Activated naive CD4-positive, alpha-beta T cell treated with anti-CD3 and anti-CD28 coated beads, Interleukin-2, amount 50 U/mL, for 72 hours (primary cell): ENCODE measurements at regions not wholly inside any gene's neighbourhood (a gene's known extent, or its start where the extent isn't known, plus 50 kb on each side); places are given as distances from the start of the nearest gene placed in this dataset.
"Not testable (repeated sequence)": the region's sequence is repeated elsewhere in the genome, so short reads cannot be mapped to it uniquely, and the experiment has no call there.

Source experiments
- ATAC-seq, 2 donors: fragments of 150-1000 bp; cut with Tn5 transposase; 2 replicates each; pipeline ENCODE4 v1.10.0; 2021; ENCODE audit warnings: mild to moderate bottlenecking in 2 of 2, moderate library complexity in 2 of 2
- DNase-seq, 2 donors: peaks; one replicate each; pipeline ENCODE4 v3.0.0; 2021 to 2022; ENCODE audit warnings: low spot score in 2 of 2
- H3K27ac Mint-ChIP-seq, 2 donors: one replicate each; pipeline ENCODE4 v1.8.0; 2022; ENCODE audit warnings: mild to moderate bottlenecking in 2 of 2, mixed read lengths in 2 of 2
- H3K36me3 Mint-ChIP-seq, 2 donors: one replicate each; pipeline ENCODE4 v1.8.0; 2022; ENCODE audit warnings: mixed read lengths in 2 of 2
- H3K9me3 Mint-ChIP-seq, 2 donors: one replicate each; pipeline ENCODE4 v1.8.0; 2022; ENCODE audit warnings: mixed read lengths in 2 of 2

GRCh38 chr12:74656251-74656650 is 118.6 kb downstream of the ATXN7L3B start:
- H3K9me3 Mint-ChIP-seq = peaks cover 0 to 6% of the 10 kb centered on the region in 2 donors
- DNase-seq = no peak
- no peaks in the 10 kb centered on the region for H3K36me3 Mint-ChIP-seq
- no peak for ATAC-seq
- no peak overlapping the region for H3K27ac Mint-ChIP-seq

GRCh38 chr12:74660442-74660841 is 122.8 kb downstream of the ATXN7L3B start:
- no peak for DNase-seq
- ATAC-seq = no peak
- no peaks in the 10 kb centered on the region for H3K36me3 Mint-ChIP-seq
- H3K27ac Mint-ChIP-seq = no peak overlapping the region
- H3K9me3 Mint-ChIP-seq = no peaks in the 10 kb centered on the region

GRCh38 chr12:74663958-74664357 is 126.3 kb downstream of the ATXN7L3B start:
- ATAC-seq = no peak
- no peak for DNase-seq
- no peaks in the 10 kb centered on the region for H3K36me3 Mint-ChIP-seq
- no peaks in the 10 kb centered on the region for H3K9me3 Mint-ChIP-seq
- no peak overlapping the region for H3K27ac Mint-ChIP-seq

GRCh38 chr12:74665690-74666089 is 128.1 kb downstream of the ATXN7L3B start:
- H3K27ac Mint-ChIP-seq = no peak overlapping the region

GRCh38 chr12:74671421-74671820 is 133.8 kb downstream of the ATXN7L3B start:
- DNase-seq (no peak), ATAC-seq (no peak)
- Mint-ChIP-seq H3K27ac (no peak overlapping the region), H3K9me3 (no peaks in the 10 kb centered on the region), H3K36me3 (no peaks in the 10 kb centered on the region)

More at GRCh38 chr12:74665690-74666089, 128.1 kb downstream of the ATXN7L3B start:
- ATAC-seq = no peak
- Mint-ChIP-seq H3K36me3 (no peaks in the 10 kb centered on the region), H3K9me3 (no peaks in the 10 kb centered on the region)
- no peak for DNase-seq

GRCh38 chr12:74676955-74677354 is 139.3 kb downstream of the ATXN7L3B start:
- ATAC-seq, H3K27ac Mint-ChIP-seq, H3K36me3 Mint-ChIP-seq, H3K9me3 Mint-ChIP-seq, DNase-seq: not testable (repeated sequence)

- peaks cover 0 to 5% of the 10 kb centered on the region in 2 donors for H3K9me3 Mint-ChIP-seq
- no peak overlapping the region for H3K27ac Mint-ChIP-seq
- DNase-seq = no peak
- no peaks in the 10 kb centered on the region for H3K36me3 Mint-ChIP-seq
- no peak for ATAC-seq
Measured at GRCh38 chr12:74685385-74685784, 147.8 kb downstream of the ATXN7L3B start.

GRCh38 chr12:74689071-74689655 is 151.5 kb downstream of the ATXN7L3B start:
- Mint-ChIP-seq H3K27ac (no peak overlapping the region), H3K9me3 (peaks cover 0 to 5% of the 10 kb centered on the region in 2 donors), H3K36me3 (no peaks in the 10 kb centered on the region)
- no peak for DNase-seq
- ATAC-seq = no peak

GRCh38 chr12:74689929-74690328 is 152.3 kb downstream of the ATXN7L3B start:
- DNase-seq (no peak), ATAC-seq (no peak)
- peaks cover 0 to 5% of the 10 kb centered on the region in 2 donors for H3K9me3 Mint-ChIP-seq
- no peaks in the 10 kb centered on the region for H3K36me3 Mint-ChIP-seq
- no peak overlapping the region for H3K27ac Mint-ChIP-seq

- Mint-ChIP-seq H3K9me3 (no peaks in the 10 kb centered on the region), H3K36me3 (no peaks in the 10 kb centered on the region), H3K27ac (no peak overlapping the region)
- ATAC-seq (no peak), DNase-seq (no peak)
Measured at GRCh38 chr12:74719447-74719846, 181.8 kb downstream of the ATXN7L3B start.

GRCh38 chr12:74722709-74723108 is 185.1 kb downstream of the ATXN7L3B start:
- DNase-seq (no peak), ATAC-seq (no peak)
- H3K9me3 Mint-ChIP-seq = no peaks in the 10 kb centered on the region
- no peak overlapping the region for H3K27ac Mint-ChIP-seq
- no peaks in the 10 kb centered on the region for H3K36me3 Mint-ChIP-seq

- Mint-ChIP-seq H3K9me3 (peaks cover 0 to 3% of the 10 kb centered on the region in 2 donors), H3K27ac (no peak overlapping the region), H3K36me3 (no peaks in the 10 kb centered on the region)
- no peak for ATAC-seq
- DNase-seq = no peak
Measured at GRCh38 chr12:74725154-74725553, 187.5 kb downstream of the ATXN7L3B start.

- no peak for DNase-seq
- Mint-ChIP-seq H3K36me3 (no peaks in the 10 kb centered on the region), H3K27ac (no peak overlapping the region), H3K9me3 (peaks cover 0 to 3% of the 10 kb centered on the region in 2 donors)
- no peak for ATAC-seq
Measured at GRCh38 chr12:74728006-74728405, 190.4 kb downstream of the ATXN7L3B start.

- peaks cover 0 to 3% of the 10 kb centered on the region in 2 donors for H3K9me3 Mint-ChIP-seq
Measured at GRCh38 chr12:74732164-74732784, 194.6 kb downstream of the ATXN7L3B start.

GRCh38 chr12:74732826-74733225 is 195.2 kb downstream of the ATXN7L3B start:
- Mint-ChIP-seq H3K36me3 (no peaks in the 10 kb centered on the region), H3K27ac (no peak overlapping the region), H3K9me3 (peaks cover 0 to 3% of the 10 kb centered on the region in 2 donors)
- no peak for DNase-seq
- ATAC-seq = no peak

More at GRCh38 chr12:74732164-74732784, 194.6 kb downstream of the ATXN7L3B start:
- Mint-ChIP-seq H3K36me3 (no peaks in the 10 kb centered on the region), H3K27ac (no peak overlapping the region)
- DNase-seq (no peak), ATAC-seq (no peak)

- Mint-ChIP-seq H3K27ac (no peak overlapping the region), H3K9me3 (no peaks in the 10 kb centered on the region), H3K36me3 (no peaks in the 10 kb centered on the region)
- no peak for ATAC-seq
- DNase-seq = no peak
Measured at GRCh38 chr12:74741112-74741511, 203.5 kb downstream of the ATXN7L3B start.

GRCh38 chr12:74747305-74747704 is 209.7 kb downstream of the ATXN7L3B start:
- DNase-seq = no peak
- no peak overlapping the region for H3K27ac Mint-ChIP-seq
- ATAC-seq = no peak
- no peaks in the 10 kb centered on the region for H3K36me3 Mint-ChIP-seq
- H3K9me3 Mint-ChIP-seq = no peaks in the 10 kb centered on the region

GRCh38 chr12:74751441-74751840 is 213.8 kb downstream of the ATXN7L3B start:
- DNase-seq = no peak
- ATAC-seq = no peak
- H3K36me3 Mint-ChIP-seq = no peaks in the 10 kb centered on the region
- H3K9me3 Mint-ChIP-seq = no peaks in the 10 kb centered on the region
- no peak overlapping the region for H3K27ac Mint-ChIP-seq
